ENCODE measurements at regions not wholly inside any gene's neighbourhood (a gene's known extent, or its start where the extent isn't known, plus 50 kb on each side); places are given as distances from the start of the nearest gene placed in this dataset.

- no peak for TF ChIP-seq GATA3 (IDR thresholded peaks at IDR 0.05; ENCODE audit: low read depth, low read length)
- no peak for TF ChIP-seq GATA2 (IDR thresholded peaks at IDR 0.05; ENCODE audit: low read depth, low read length)
Observed at GRCh38 chr6:21648475-21649050, 55.0 kb downstream of the SOX4 start.

- TF ChIP-seq GATA3 (IDR thresholded peaks at IDR 0.05; ENCODE audit: low read depth, low read length) = no peak
- no peak for TF ChIP-seq GATA2 (IDR thresholded peaks at IDR 0.05; ENCODE audit: low read depth, low read length)
Observed at GRCh38 chr6:21653323-21653722, 59.8 kb downstream of the SOX4 start.

GRCh38 chr6:21653905-21654304, 60.4 kb downstream of the SOX4 start:
- TF ChIP-seq GATA2 (IDR thresholded peaks at IDR 0.05; ENCODE audit: low read depth, low read length) = no peak
- no peak for TF ChIP-seq GATA3 (IDR thresholded peaks at IDR 0.05; ENCODE audit: low read depth, low read length)

- no peak for TF ChIP-seq GATA3 (IDR thresholded peaks at IDR 0.05; ENCODE audit: low read depth, low read length)
- TF ChIP-seq GATA2 (IDR thresholded peaks at IDR 0.05; ENCODE audit: low read depth, low read length) = no peak
Observed at GRCh38 chr6:21654361-21654760, 60.8 kb downstream of the SOX4 start.

- TF ChIP-seq GATA2 (IDR thresholded peaks at IDR 0.05; ENCODE audit: low read depth, low read length) (no peak), GATA3 (IDR thresholded peaks at IDR 0.05; ENCODE audit: low read depth, low read length) (no peak)
Observed at GRCh38 chr6:21663966-21664313, 70.4 kb downstream of the SOX4 start.

GRCh38 chr6:21664314-21665109, 71.0 kb downstream of the SOX4 start:
- TF ChIP-seq GATA2 (IDR thresholded peaks at IDR 0.05; ENCODE audit: low read depth, low read length) = no peak
- no peak for TF ChIP-seq GATA3 (IDR thresholded peaks at IDR 0.05; ENCODE audit: low read depth, low read length)

- no peak for TF ChIP-seq GATA2 (IDR thresholded peaks at IDR 0.05; ENCODE audit: low read depth, low read length)
Observed at GRCh38 chr6:21665110-21665391, 71.5 kb downstream of the SOX4 start.

- TF ChIP-seq GATA3 (IDR thresholded peaks at IDR 0.05; ENCODE audit: low read depth, low read length) (no peak), GATA2 (IDR thresholded peaks at IDR 0.05; ENCODE audit: low read depth, low read length) (no peak)
Observed at GRCh38 chr6:21665392-21666200, 72.0 kb downstream of the SOX4 start.

GRCh38 chr6:21666201-21666691, 72.7 kb downstream of the SOX4 start:
- TF ChIP-seq GATA2 (IDR thresholded peaks at IDR 0.05; ENCODE audit: low read depth, low read length) (no peak), GATA3 (IDR thresholded peaks at IDR 0.05; ENCODE audit: low read depth, low read length) (no peak)

- TF ChIP-seq GATA3 (IDR thresholded peaks at IDR 0.05; ENCODE audit: low read depth, low read length) = no peak
- TF ChIP-seq GATA2 (IDR thresholded peaks at IDR 0.05; ENCODE audit: low read depth, low read length) = no peak
Observed at GRCh38 chr6:21666853-21667681, 73.5 kb downstream of the SOX4 start.

GRCh38 chr6:21668795-21669194, 75.2 kb downstream of the SOX4 start:
- TF ChIP-seq GATA2 (IDR thresholded peaks at IDR 0.05; ENCODE audit: low read depth, low read length) (no peak), GATA3 (IDR thresholded peaks at IDR 0.05; ENCODE audit: low read depth, low read length) (no peak)

GRCh38 chr6:21676769-21677168, 83.2 kb downstream of the SOX4 start:
- TF ChIP-seq GATA3 (IDR thresholded peaks at IDR 0.05; ENCODE audit: low read depth, low read length) (no peak), GATA2 (IDR thresholded peaks at IDR 0.05; ENCODE audit: low read depth, low read length) (no peak)

- TF ChIP-seq GATA3 (IDR thresholded peaks at IDR 0.05; ENCODE audit: low read depth, low read length) (no peak), GATA2 (IDR thresholded peaks at IDR 0.05; ENCODE audit: low read depth, low read length) (no peak)
Observed at GRCh38 chr6:21678990-21679389, 85.4 kb downstream of the SOX4 start.

GRCh38 chr6:21679761-21680265, 86.3 kb downstream of the SOX4 start:
- TF ChIP-seq GATA3 (IDR thresholded peaks at IDR 0.05; ENCODE audit: low read depth, low read length) (no peak), GATA2 (IDR thresholded peaks at IDR 0.05; ENCODE audit: low read depth, low read length) (no peak)
